Esophagus squamous epithelium (tissue), 4 donors: ENCODE measurements at regions not wholly inside any gene's neighbourhood (a gene's known extent, or its start where the extent isn't known, plus 50 kb on each side); places are given as distances from the start of the nearest gene placed in this dataset.

ENCODE experiments used
- CTCF ChIP-seq, 6 experiments: fragments of 450-650 bp in 4 of 6; fragments of 200-600 bp in 2 of 6; sonication (generic) in 2 of 6; IDR thresholded peaks; one replicate each; pipeline ENCODE4 v1.5.1; 2016 to 2019; ENCODE audit warnings: antibody characterized with exemption in 6 of 6, mild to moderate bottlenecking in 4 of 6, moderate library complexity in 4 of 6
- POLR2A ChIP-seq, 4 donors: fragments of 450-650 bp; IDR thresholded peaks; one replicate each; pipeline ENCODE4 v1.6.1; 2017; ENCODE audit warnings: antibody characterized with exemption in 4 of 4, mild to moderate bottlenecking in 4 of 4, moderate library complexity in 3 of 4

- TF ChIP-seq POLR2A (IDR thresholded peaks at IDR 0.05) (no peak), CTCF (IDR thresholded peaks at IDR 0.05) (no peak)
Measured at GRCh38 chrY:21102507-21102906, 346.6 kb downstream of the RPS4Y2 start.
